HS-27A (cell line): ENCODE measurements at regions not wholly inside any gene's neighbourhood (a gene's known extent, or its start where the extent isn't known, plus 50 kb on each side); places are given as distances from the start of the nearest gene placed in this dataset.
"Not testable (repeated sequence)": the region's sequence is repeated elsewhere in the genome, so short reads cannot be mapped to it uniquely, and the experiment has no call there.

ENCODE experiments used
- DNase-seq: peaks from one replicate; pipeline ENCODE4 v3.0.0-alpha.2; 2012; ENCODE audit warnings: low read depth, missing footprints

GRCh38 chr11:115627666-115628460 is 123.6 kb upstream of the CADM1 start:
- DNase-seq, result no peak

DNA sequence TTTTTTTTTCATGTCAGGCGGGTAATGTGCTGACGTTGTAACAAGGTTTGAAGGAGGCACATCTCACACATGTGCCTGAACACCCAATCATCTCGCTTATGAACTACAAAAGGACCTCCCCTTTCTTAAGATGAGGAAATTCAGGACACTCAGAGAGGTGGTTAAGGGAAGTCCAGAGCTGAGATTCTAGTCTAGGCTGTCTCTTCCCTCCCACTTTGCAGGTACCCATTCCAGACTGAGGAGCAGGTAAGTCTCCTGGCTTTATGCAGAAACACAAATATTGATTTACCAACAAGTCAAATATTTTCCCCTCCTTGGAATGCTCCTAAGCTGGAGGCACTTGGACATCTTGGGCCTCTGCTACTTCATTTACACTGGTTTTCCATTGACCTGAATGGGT is 122.9 kb upstream of the CADM1 start:
- no peak for DNase-seq

DNA sequence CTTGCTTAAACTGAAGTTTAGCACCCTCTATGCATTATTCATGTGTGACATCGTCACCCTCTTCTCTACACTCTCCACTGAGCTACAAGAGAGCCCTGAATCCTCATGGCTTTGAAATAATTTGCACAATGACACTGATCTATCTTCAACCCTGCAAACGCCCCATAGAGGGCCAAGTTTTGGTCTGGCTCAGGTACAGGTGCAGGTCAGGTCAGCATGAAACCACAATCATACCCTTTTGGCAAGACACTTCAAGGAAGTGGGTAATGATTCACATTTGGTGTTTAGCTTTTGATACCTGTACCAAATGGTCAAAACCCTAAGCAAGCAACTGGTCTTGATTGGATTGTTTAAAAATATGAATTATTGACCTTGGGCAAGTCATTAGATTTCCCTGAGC is 122.2 kb upstream of the CADM1 start:
- no peak for DNase-seq

DNA sequence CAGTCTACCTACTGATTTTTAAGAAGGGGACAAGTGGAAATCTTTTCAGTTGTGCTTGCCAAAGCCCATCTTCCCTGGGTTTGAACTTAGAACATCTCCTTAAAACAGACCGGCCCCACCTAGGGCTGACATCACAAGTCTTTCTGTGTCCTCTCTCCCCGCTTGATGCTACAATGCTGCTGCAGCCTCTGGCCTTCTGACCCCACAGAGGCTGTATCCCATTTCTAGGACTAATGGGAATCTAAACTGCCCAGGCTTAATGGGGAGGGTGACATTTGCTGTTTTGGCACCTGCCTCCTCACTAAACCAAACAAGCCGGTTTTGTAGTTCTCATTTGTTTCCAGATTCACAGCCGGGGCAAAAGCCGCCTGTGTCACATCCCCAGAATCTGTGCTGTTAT is 121.3 kb upstream of the CADM1 start:
- DNase-seq, result no peak

GRCh38 chr11:115624065-115624464 is 119.8 kb upstream of the CADM1 start:
- no peak for DNase-seq

- no peak for DNase-seq
Observed at GRCh38 chr11:115623021-115623451, 118.8 kb upstream of the CADM1 start.

- no peak for DNase-seq
Observed at GRCh38 chr11:115618428-115618827, 114.2 kb upstream of the CADM1 start.

DNA sequence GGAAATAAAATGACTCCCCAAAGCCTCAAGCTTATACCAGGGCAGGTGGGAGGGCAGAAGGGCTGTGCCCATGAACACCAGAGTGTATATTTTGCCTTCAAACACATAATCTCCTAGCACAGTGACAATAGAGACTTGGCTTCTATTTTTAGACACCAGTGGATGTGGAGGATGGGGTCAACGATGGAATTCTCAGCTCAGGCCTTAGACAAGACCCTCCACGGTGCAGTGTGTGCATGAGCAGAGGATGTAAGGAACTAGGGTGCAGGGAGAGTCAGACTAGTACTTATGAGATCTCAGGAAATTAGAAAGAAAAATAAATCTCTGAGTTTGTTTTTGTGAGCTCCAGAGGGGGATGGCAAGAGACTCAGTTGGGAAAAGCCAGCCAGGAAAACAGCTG is 113.6 kb upstream of the CADM1 start:
- no peak for DNase-seq

DNA sequence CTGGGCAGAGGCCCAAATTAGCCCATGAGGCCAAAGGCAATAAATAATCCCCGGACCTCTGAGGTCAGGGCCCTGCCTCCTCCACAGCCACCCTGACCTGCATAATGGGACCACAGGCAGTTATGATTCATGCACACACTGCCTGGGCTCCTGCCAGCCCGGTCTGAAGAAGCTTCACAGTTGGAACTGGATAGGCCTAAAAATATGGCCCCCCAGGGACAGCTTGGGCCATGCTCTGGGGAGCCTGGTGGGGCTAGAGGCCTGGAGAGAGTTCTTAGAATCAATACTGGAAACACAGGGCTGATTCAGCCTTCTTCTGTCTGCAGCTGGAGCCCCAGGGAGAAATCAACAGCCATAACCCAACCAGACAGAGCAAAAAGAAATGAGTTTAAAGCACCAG is 112.8 kb upstream of the CADM1 start:
- no peak for DNase-seq

DNA sequence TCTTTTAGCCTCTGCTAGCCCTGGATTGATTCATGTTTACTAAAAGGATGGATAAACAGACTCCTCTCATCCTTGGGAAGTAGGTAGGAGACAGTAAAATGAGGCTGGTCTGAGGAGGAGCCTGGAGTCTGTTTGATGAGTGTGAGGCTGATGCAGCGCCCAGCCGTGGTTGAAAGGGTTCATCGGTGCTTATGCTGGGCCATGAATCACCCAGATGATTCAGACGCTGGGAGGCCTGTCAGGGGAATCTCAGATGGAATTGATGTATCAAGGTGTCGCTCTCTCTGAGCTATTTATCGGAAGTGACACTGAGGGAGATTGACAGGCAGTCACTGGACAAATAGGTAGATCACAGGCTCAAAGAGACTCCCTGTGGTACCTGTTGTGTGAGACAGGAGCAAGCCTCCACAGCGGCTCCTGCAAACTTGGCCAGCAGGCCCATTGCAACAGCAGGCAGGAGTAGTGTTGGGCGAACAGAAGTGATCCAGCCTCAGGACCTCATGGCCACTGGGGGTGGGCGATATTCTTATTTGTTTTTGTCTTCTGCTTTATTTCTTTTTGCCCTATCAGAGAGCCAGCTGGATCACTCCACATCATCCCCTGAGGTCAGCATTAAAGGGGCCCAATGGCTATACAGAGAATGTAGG is 109.9 kb upstream of the CADM1 start:
- DNase-seq, result no peak

DNA sequence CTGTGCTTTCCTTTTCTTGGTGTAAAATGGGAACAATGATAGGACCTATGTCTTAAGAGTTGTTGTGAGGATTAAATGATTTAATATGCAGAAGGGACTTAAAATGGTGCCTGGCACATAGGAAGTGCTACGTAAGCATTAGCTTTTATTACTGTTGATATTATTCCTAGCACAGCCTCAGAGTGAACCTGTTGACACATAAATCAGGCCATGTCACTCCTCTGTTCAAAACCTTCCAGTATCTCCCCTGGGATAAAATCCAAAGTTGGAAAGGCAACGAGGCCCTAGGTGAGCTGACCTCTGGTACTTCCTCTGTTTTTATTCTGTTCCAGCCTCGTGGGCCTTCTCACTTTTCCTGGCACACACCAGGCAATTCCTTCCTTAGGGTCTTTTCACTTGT is 108.8 kb upstream of the CADM1 start:
- DNase-seq, result no peak

- no peak for DNase-seq
Observed at GRCh38 chr11:115612046-115612730, 108.0 kb upstream of the CADM1 start.

- DNase-seq, result no peak
Observed at GRCh38 chr11:115611343-115611742, 107.1 kb upstream of the CADM1 start.

DNA sequence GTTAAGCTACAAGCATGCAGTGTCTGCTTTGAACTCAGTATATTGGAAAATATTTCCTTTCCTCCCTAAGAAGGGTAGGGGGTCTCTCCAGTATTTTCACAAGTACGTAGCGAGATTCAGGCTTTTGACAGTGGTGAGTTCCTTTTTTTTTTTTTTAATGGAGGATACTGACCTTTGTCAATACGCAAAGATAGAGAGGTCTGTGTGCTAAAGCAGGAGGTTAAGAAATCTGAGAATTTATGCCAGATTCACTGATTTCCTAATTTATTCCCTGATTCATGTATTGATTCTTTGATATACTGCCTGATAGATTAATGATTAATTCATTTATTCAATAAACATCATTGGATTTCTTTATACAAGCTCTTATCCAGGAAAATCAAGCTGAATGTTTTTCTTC is 106.7 kb upstream of the CADM1 start:
- DNase-seq, result no peak

GRCh38 chr11:115610234-115610633 is 106.0 kb upstream of the CADM1 start:
- not testable (repeated sequence) for DNase-seq

DNA sequence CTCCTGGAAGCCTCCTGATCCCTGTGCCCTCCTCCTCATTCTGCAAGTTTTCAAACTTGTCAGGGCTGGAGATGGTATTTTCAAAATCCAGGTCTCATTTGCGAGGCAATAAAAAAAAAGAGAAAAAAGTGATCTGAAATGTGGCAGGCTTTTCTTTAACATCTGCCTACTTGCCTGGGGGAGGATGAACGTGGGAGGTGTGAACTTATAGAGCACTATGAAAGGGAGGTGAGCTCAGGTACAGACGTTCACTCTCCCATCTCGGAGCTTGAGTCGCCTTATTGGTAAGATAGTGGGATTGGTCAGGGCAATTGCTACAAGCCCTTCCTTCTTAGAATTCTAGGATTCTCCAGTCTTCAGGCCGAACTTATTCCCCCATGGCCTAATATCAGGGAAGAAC is 104.8 kb upstream of the CADM1 start:
- no peak for DNase-seq

GRCh38 chr11:115607621-115608221 is 103.5 kb upstream of the CADM1 start:
- DNase-seq, result no peak

DNA sequence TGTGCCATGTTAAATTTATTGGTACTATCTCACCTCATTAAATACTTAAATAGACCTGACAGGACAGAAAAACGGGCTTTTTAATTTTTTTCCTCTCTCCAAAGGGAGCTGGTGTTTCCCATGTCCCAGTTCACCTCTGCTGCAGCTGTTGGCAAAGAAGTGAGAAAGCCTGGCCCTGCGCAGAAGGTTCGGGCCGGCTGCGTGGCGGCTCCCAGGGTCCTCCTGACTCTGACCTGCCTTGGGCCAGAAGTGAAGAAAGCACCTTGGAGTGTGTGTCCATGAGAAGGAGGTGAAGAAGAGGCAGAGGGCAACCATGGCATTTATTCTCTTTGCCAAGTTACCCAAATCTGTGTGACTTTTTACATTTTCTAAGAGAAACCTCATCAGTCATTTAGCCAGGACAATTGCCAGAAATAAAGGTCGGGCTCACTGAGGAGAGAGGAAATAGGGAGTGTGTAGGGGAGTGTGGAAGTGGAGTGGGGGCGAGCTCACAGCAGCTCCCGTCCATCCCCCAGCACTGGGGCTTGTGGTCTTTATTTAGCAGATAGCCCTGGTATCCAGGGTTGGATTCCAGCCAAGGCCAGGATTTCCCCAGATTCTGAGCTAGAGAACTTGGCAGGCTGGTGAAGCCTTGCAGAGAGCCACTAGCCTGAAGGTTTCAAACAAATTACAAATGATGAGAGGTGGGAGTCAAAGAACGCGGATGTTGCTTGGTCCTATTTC is 102.4 kb upstream of the CADM1 start:
- DNase-seq, result no peak

DNA sequence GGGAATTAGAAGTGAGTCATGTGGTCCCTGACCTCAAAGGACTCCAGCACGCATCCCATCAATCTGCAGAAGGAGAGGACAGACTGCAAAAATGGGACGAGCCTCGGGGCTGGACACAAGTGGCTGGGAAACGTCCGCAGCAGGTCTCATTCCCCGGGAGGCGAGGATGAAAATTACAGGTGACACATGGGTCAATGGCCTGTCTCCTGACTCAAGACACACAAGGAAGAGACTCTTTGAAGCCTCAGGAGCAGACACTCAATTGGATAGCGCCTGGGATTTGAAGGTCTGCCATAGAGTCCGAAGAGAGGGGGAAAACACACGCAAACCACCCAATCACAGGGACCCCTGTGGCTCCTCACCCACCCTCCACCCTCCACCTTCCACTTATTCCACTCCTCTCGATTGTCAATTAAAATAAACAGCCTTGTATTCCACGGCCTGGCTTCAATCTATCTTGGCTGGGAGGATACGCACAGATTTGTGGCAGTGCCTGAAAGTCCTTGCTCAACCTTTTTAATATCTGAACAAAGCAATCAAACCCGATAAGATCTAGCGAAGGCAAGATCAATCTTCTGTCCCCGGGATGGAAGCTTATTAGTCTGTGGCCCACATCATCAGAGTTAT is 101.8 kb upstream of the CADM1 start:
- no peak for DNase-seq

DNA sequence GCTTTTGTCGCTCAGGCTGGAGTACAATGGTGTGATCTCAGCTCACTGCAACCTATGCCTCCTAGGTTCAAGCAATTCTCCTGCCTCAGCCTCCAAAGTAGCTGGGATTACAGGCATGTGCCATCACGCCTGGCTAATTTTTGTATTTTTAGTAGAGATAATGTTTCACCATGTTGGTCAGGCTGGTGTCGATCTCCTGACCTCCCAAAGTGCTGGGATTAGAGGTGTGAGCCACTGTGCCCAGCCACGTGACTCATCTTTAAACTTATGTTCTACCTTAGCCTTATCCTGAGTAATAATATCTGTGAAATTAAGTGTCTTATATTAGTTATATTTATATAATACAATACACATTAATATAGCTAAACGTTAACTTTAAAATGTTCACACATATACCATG is 101.2 kb upstream of the CADM1 start:
- not testable (repeated sequence) for DNase-seq

DNA sequence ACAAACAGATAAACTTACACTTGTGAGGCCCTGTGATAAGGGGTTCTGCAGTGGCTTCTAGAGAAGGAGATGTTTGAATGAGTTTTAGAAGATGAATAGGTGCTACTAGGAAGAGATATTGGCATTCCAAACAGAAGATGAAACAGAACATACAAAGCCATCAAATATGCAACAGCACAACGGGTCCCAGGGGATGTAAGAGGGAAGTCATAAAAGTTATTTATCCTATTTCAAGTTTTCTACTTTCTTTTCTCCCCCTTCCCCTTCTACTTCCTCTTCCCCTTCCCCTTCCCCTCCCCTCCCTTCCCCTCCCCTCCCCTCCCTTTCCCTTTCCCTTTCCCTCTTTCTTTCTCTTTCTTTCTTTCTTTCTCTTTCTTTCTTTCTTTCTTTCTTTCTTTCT is 94.9 kb upstream of the CADM1 start:
- DNase-seq, result no peak
